Left lung (tissue), 4 donors: ENCODE measurements at regions not wholly inside any gene's neighbourhood (a gene's known extent, or its start where the extent isn't known, plus 50 kb on each side); places are given as distances from the start of the nearest gene placed in this dataset.

Source experiments
- ATAC-seq: fragments of 200-7000 bp; cut with Tn5 transposase; one replicate; pipeline ENCODE4 v1.9.1; 2020; ENCODE audit warnings: moderate library complexity
- DNase-seq, 4 donors: peaks; one replicate each; pipeline ENCODE4 v3.0.0-alpha.2; 2013 to 2020
- H3K27ac ChIP-seq, 2 donors: fragments of 200-600 bp; sonication (generic) in 1 of 2; one replicate each; pipeline versions ENCODE4 v1.5.0 to v1.8.0; 2020 to 2021
- H3K27me3 ChIP-seq, 2 donors: fragments of 200-600 bp; sonication (generic) in 1 of 2; one replicate each; pipeline versions ENCODE4 v1.5.0 to v1.8.0; 2020 to 2021
- H3K36me3 ChIP-seq, 2 donors: fragments of 200-600 bp; sonication (generic) in 1 of 2; one replicate each; pipeline versions ENCODE4 v1.5.0 to v1.8.0; 2020 to 2021
- H3K4me1 ChIP-seq, 2 donors: fragments of 200-600 bp; one replicate each; pipeline ENCODE4 v1.8.0; 2021
- H3K4me3 ChIP-seq, 2 donors: fragments of 200-600 bp; sonication (generic) in 1 of 2; one replicate each; pipeline versions ENCODE4 v1.5.0 to v1.8.0; 2020 to 2021; ENCODE audit warnings: mild to moderate bottlenecking in 1 of 2
- H3K9me3 ChIP-seq, 2 donors: fragments of 200-600 bp; sonication (generic) in 1 of 2; one replicate each; pipeline versions ENCODE4 v1.5.0 to v1.8.0; 2020 to 2021
- intact Hi-C, 2 donors: fragments of 100-400 bp; cut with DNase I; formaldehyde crosslinking; loops; one replicate each; pipeline versions ENCODE4 v1.11.2 to v1.14.2; 2022
- TF ChIP-seq, protein P1 (sequence below), 2 donors: fragments of 200-600 bp; sonication (generic) in 1 of 2; IDR thresholded peaks; one replicate each; pipeline versions ENCODE4 v1.5.0 to v1.8.0; 2021; ENCODE audit warnings: antibody characterized with exemption in 2 of 2
- donor health status: DM: no; HTN: yes; CAD: no.
- donor health status: DM: no; HTN: no; CAD: no.

DNA sequence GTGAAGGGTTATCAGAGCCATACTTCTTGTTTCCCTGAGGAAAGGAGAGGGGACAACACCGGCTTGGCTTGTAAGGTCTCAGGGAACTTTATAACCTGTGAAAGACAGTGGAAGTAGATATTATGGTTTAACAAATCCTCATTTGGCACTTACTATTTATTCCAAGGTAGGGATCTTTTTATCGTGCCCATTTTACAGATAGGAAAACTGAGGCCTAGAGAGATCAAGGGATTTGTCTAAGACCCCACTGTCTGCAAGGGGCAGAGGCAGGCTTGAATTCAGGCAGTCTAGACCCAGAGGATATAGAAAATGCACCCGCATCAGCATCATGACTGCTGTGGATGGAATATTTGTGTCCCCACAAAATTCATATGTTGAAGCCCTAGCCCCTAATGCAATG, 118.4 kb upstream of the CST7 start:
- no peaks in the 10 kb centered on the region for H3K27me3 ChIP-seq
- DNase-seq (no peak), ATAC-seq (no peak)
- H3K36me3 ChIP-seq = no peaks in the 10 kb centered on the region
- no peaks in the 10 kb centered on the region for H3K9me3 ChIP-seq
- H3K4me3 ChIP-seq = no peak overlapping the region
- intact Hi-C loops = no loop called here
- no peak overlapping the region for H3K27ac ChIP-seq
- TF ChIP-seq, protein P1, sequence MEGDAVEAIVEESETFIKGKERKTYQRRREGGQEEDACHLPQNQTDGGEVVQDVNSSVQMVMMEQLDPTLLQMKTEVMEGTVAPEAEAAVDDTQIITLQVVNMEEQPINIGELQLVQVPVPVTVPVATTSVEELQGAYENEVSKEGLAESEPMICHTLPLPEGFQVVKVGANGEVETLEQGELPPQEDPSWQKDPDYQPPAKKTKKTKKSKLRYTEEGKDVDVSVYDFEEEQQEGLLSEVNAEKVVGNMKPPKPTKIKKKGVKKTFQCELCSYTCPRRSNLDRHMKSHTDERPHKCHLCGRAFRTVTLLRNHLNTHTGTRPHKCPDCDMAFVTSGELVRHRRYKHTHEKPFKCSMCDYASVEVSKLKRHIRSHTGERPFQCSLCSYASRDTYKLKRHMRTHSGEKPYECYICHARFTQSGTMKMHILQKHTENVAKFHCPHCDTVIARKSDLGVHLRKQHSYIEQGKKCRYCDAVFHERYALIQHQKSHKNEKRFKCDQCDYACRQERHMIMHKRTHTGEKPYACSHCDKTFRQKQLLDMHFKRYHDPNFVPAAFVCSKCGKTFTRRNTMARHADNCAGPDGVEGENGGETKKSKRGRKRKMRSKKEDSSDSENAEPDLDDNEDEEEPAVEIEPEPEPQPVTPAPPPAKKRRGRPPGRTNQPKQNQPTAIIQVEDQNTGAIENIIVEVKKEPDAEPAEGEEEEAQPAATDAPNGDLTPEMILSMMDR (IDR thresholded peaks at IDR 0.05) = no peak
- H3K4me1 ChIP-seq = no peaks in the 10 kb centered on the region

DNA sequence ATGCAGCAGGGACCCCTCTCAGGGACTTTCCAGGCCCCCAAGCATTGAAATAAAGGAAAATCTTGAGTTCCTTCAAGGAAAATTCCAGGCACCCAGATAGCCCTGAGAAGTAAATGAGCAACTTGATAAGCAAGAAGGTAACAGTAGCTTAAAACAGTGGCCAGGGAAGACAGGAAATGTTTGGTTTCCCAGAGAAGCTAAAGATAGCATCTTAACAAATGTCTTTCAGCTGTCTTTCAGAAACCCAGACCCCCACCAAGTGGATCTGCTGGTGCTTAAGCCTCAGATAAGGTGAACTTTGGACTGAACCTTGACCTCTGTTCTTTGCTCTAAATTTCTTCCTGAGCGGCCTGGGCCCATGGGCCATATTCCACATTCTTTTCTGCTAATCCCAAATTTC, 117.8 kb upstream of the CST7 start:
- no peaks in the 10 kb centered on the region for H3K4me1 ChIP-seq
- H3K4me3 ChIP-seq = no peak overlapping the region
- intact Hi-C loops = no loop called here
- no peaks in the 10 kb centered on the region for H3K27me3 ChIP-seq
- H3K36me3 ChIP-seq = no peaks in the 10 kb centered on the region
- TF ChIP-seq, protein P1 (IDR thresholded peaks at IDR 0.05) = no peak
- no peaks in the 10 kb centered on the region for H3K9me3 ChIP-seq
- H3K27ac ChIP-seq = no peak overlapping the region
- no peak for ATAC-seq
- DNase-seq = no peak

DNA sequence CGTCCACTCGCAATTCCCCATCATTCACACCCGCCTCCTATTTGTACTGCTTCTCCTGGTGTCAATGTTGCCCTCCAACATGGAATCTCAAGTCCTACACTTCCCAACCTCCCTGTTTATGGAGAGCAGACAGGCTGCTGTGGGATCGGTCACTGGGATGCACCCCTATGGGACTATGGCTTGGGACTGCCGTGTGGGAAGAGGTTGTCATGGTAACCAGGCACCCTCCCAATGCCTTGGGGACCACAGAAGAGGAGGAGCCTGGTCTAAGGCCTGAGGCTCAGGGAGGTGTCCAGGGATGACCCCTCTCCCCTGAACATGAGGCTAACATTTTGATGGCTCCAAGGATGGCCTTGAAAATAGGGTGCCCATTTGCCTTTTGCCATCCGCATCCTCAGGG, 116.6 kb upstream of the CST7 start:
- intact Hi-C loops = no loop called here
- DNase-seq = no peak
- ATAC-seq = no peak
- TF ChIP-seq, protein P1 (IDR thresholded peaks at IDR 0.05) = no peak
- Histone ChIP-seq H3K27ac (no peak overlapping the region), H3K27me3 (no peaks in the 10 kb centered on the region), H3K36me3 (no peaks in the 10 kb centered on the region), H3K4me3 (no peak overlapping the region), H3K4me1 (no peaks in the 10 kb centered on the region), H3K9me3 (no peaks in the 10 kb centered on the region)

DNA sequence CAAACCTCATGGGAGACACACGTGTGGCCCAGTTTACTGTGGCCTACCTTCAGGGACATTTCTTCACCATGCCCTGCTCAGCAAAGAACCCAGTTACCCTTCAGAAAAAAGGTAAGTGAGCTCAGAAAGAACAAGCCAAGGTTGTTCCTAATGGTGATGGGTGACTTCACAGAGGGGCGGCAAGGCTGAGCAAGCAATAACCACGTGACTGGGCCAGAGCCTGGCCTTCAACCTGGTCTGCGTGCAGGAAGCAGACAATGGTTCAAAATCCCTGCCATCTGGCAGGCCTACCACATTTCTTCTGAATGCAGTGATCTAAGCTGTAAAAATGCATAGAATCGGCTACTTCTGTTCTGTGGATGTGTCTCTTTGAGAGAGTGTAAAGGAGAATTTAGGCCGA, 115.5 kb upstream of the CST7 start:
- no peaks in the 10 kb centered on the region for H3K36me3 ChIP-seq
- no peak overlapping the region for H3K4me3 ChIP-seq
- DNase-seq (no peak), ATAC-seq (no peak)
- no peak overlapping the region for H3K27ac ChIP-seq
- H3K4me1 ChIP-seq = no peaks in the 10 kb centered on the region
- H3K27me3 ChIP-seq = no peaks in the 10 kb centered on the region
- intact Hi-C loops = no loop called here
- TF ChIP-seq, protein P1 (IDR thresholded peaks at IDR 0.05) = no peak
- H3K9me3 ChIP-seq = no peaks in the 10 kb centered on the region

DNA sequence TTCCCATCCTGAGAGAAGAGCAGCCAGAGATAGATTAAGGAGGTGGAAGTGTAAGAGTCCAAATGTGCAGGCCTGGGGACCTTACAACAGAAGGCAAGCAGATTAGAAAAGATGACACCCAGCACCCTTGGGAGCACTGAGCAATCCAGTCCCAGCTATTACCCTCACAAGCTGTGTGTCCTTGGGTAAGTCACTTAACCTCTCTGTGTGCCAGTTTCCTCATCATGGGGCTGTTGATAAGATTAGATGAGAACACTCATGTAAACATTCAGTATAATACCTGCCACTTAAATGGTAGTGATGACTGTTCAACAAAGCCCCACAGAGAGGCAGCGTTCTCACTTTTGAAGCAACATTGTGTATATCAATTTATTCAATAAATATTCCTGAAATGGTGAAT, 114.8 kb upstream of the CST7 start:
- H3K4me3 ChIP-seq = no peak overlapping the region
- H3K27me3 ChIP-seq = no peaks in the 10 kb centered on the region
- TF ChIP-seq, protein P1 (IDR thresholded peaks at IDR 0.05) = no peak
- H3K4me1 ChIP-seq = peaks cover 0 to 2% of the 10 kb centered on the region in 2 donors
- no peaks in the 10 kb centered on the region for H3K36me3 ChIP-seq
- intact Hi-C loops = no loop called here
- ATAC-seq (no peak), DNase-seq (no peak)
- H3K9me3 ChIP-seq = no peaks in the 10 kb centered on the region
- H3K27ac ChIP-seq = no peak overlapping the region
